ENCODE measurements at regions not wholly inside any gene's neighbourhood (a gene's known extent, or its start where the extent isn't known, plus 50 kb on each side); places are given as distances from the start of the nearest gene placed in this dataset.

DNA sequence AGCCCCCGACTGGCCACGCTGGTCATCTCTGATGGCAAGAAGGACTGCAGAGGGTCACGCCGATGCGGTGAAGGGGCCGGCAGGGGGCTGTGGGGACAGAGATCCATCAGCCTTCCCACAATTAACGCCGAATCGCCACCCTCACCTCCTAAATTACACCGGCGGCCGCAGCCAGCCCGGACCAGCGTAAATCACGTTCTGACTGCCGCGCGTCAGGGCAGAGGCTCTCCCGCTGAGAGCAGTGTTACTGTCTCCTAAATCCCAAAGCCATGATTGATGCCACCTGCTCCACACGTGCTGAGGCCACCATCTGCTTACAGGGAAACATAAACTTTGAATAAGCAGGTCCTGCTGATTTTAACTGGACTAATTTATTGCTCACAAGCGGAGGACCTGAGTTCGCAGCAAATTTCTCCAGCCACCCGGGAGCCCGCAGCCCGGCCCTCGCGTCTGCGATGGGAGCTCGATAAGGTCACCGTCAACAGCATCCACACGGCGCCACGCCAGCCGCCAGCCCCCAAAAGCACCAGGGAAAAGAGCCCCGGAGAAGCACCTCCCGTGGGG is 127.3 kb upstream of the NKX1-1 start:
- H3K27me3 ChIP-seq (ENCODE audit: low read length) = no peaks in the 10 kb centered on the region
- DNase-seq = no peak

DNA sequence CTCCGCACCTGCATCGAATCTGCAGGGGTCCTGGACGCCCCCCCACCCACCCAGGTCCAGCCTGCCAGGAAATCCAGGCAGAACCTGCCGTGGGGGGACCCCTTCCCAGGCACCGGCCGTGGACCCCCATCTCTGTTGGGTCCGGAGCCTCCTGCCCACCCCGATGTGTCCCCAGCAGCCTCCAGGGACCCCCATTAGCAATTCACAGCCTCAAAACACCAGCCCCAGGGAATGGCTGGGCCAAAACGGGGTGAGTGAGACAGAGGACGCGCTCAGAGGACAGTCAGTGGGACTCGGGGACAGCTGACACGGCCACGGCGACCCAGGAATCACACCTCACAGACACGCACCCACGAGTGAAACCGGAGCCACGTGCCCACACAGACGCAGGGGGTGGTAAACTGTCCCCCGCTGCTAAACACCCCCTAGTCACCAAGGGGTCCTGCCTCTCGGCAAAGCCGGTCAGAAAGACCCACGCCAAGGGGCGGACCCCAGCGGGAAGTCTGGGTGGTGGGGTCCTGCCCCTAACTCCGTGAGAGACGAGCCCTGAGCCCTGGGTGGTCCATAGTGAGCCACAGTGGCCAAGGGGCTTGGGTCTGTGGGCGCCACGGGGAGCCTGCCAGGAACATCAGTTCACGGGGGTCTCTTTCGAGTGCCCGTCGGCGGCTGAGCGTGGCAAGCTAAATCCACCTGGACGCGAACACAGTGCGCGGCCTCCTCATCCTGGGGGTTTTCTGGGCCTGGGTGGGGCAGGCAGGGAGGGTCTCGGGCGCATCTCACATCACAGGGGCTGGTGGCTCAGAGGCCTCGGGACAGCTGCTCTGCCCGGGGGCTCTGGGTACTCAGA is 126.5 kb upstream of the NKX1-1 start:
- Histone ChIP-seq H3K4me2 (ENCODE audit: low read depth, low read length, poor library complexity, severe bottlenecking) (no peak overlapping the region), H3K4me1 (ENCODE audit: low read length) (no peaks in the 10 kb centered on the region), H3K79me2 (ENCODE audit: low read length) (no peaks in the 10 kb centered on the region)

More for the DNA sequence above, 127.3 kb upstream of the NKX1-1 start:
- Histone ChIP-seq H4K20me1 (ENCODE audit: insufficient read depth, low read depth, low read length) (no peaks in the 10 kb centered on the region), H3K27ac (ENCODE audit: low read length) (no peak overlapping the region), H3K4me1 (ENCODE audit: low read length) (no peaks in the 10 kb centered on the region), H3K9me2 (replicated peaks; ENCODE audit: insufficient read depth, low read length) (no peaks in the 10 kb centered on the region), H3K9me3 (ENCODE audit: low read length) (no peaks in the 10 kb centered on the region), H2AFZ (ENCODE audit: low read length) (no peak overlapping the region), H3K79me2 (ENCODE audit: low read length) (no peaks in the 10 kb centered on the region), H3K36me3 (ENCODE audit: insufficient read depth, low read length) (no peaks in the 10 kb centered on the region), H3K9ac (ENCODE audit: low read length) (no peak overlapping the region), H3K4me2 (ENCODE audit: low read depth, low read length, poor library complexity, severe bottlenecking) (no peak overlapping the region), H3K4me3 (ENCODE audit: low read length) (no peak overlapping the region)

DNA sequence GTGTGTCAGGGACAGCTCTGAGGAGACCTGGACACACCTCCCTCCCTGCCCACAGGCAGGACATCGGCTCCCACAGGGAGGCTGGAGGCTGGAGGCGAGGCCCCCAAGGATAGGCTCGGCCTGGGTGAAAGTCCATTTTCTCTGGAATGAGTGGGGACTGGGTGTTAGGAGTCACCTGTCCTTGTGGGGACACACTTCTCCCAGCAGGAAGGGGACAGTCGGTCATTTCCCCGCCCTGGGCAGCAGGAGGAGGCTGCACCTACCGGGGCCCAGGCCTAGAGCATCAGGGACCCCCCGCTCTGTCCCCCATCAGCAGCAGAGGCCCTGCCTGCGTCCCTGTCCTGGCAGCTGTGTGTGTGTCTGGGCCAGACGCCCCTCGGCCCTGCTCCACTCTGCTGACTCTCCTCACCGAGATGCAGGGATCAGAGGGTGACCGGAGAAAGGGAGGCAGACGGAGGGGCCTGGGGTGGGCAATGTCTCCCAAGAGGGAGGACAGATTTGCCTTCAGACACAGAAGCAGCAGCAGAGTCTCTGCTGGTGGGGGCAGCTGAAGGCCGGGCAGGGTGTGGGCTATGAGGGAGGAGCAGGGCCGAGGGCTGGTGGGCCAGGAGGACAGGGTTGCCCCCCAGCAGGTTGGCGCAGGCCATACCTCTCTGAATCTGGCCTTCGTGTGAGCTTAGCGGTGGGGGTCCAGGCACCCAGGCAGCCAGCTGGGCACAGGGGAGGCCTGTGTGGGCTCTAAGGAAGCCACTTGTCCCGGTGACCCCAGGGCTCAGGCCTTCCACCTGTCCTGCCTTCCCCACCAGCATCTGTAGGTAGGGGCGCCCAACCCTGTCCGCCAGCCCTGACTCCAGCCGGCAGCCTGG is 125.7 kb upstream of the NKX1-1 start:
- Histone ChIP-seq H3K4me1 (ENCODE audit: low read length) (no peaks in the 10 kb centered on the region), H3K79me2 (ENCODE audit: low read length) (no peaks in the 10 kb centered on the region), H3K9ac (ENCODE audit: low read length) (no peak overlapping the region), H3K4me2 (ENCODE audit: low read depth, low read length, poor library complexity, severe bottlenecking) (no peak overlapping the region), H3K36me3 (ENCODE audit: insufficient read depth, low read length) (no peaks in the 10 kb centered on the region), H2AFZ (ENCODE audit: low read length) (no peak overlapping the region), H4K20me1 (ENCODE audit: insufficient read depth, low read depth, low read length) (no peaks in the 10 kb centered on the region), H3K27me3 (ENCODE audit: low read length) (no peaks in the 10 kb centered on the region), H3K4me3 (ENCODE audit: low read length) (no peak overlapping the region), H3K9me3 (ENCODE audit: low read length) (no peaks in the 10 kb centered on the region), H3K27ac (ENCODE audit: low read length) (no peak overlapping the region), H3K9me2 (replicated peaks; ENCODE audit: insufficient read depth, low read length) (no peaks in the 10 kb centered on the region)
- no peak for DNase-seq

More for the DNA sequence above, 126.5 kb upstream of the NKX1-1 start:
- Histone ChIP-seq H3K9me2 (replicated peaks; ENCODE audit: insufficient read depth, low read length) (no peaks in the 10 kb centered on the region), H3K27ac (ENCODE audit: low read length) (no peak overlapping the region), H3K36me3 (ENCODE audit: insufficient read depth, low read length) (no peaks in the 10 kb centered on the region), H2AFZ (ENCODE audit: low read length) (no peak overlapping the region), H3K9me3 (ENCODE audit: low read length) (no peaks in the 10 kb centered on the region), H3K4me3 (ENCODE audit: low read length) (no peak overlapping the region), H3K9ac (ENCODE audit: low read length) (no peak overlapping the region), H4K20me1 (ENCODE audit: insufficient read depth, low read depth, low read length) (no peaks in the 10 kb centered on the region), H3K27me3 (ENCODE audit: low read length) (no peaks in the 10 kb centered on the region)
- DNase-seq = no peak

DNA sequence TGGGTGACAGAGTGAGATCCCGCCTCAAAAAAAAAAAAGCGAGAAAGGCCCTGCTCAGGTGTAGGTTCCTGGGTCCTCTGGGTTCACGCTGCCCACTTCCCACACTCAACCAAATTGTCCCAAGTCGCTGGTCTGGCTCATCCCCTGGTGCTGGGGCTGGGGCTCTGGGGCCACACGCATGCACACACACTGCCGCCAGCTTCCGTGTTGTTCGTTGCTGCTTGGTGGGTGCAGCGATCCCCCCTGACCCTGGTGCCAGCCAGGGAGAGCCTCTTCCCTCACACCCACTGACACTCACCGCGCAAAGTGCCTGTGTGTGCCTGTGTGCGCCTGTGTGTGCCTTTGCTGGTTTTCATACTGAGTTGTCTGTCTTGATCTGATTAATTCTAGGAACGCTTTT is 124.1 kb upstream of the NKX1-1 start:
- no peaks in the 10 kb centered on the region for H3K9me3 ChIP-seq (ENCODE audit: low read length)
- no peaks in the 10 kb centered on the region for H3K9me2 ChIP-seq (replicated peaks; ENCODE audit: insufficient read depth, low read length)
- no peak overlapping the region for H3K27ac ChIP-seq (ENCODE audit: low read length)
- no peaks in the 10 kb centered on the region for H4K20me1 ChIP-seq (ENCODE audit: insufficient read depth, low read depth, low read length)
- H3K4me1 ChIP-seq (ENCODE audit: low read length) = no peaks in the 10 kb centered on the region
- no peaks in the 10 kb centered on the region for H3K27me3 ChIP-seq (ENCODE audit: low read length)
- H3K9ac ChIP-seq (ENCODE audit: low read length) = no peak overlapping the region
- no peak overlapping the region for H2AFZ ChIP-seq (ENCODE audit: low read length)
- no peaks in the 10 kb centered on the region for H3K79me2 ChIP-seq (ENCODE audit: low read length)
- no peaks in the 10 kb centered on the region for H3K36me3 ChIP-seq (ENCODE audit: insufficient read depth, low read length)
- no peak overlapping the region for H3K4me2 ChIP-seq (ENCODE audit: low read depth, low read length, poor library complexity, severe bottlenecking)
- DNase-seq = no peak
- no peak overlapping the region for H3K4me3 ChIP-seq (ENCODE audit: low read length)

DNA sequence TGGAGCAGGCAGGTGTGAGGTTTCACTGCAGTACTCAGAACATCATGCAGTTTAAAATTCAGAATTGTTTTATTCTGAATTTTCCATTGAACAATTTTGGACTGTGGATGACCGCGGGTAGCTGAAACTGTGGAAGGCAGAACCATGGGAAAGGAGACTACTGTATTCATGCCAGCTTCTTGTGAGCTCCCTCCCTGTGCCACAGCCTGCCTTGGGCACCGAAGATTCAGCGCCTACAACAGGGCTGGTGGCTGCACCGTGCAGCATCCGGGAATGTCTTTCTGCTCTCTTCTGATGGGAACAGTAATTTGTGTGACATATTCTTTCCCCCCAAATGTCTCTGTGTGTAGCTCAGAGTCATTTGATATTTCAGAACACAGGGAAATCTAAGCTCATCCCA is 118.5 kb upstream of the NKX1-1 start:
- H2AFZ ChIP-seq (ENCODE audit: low read length) = no peak overlapping the region
- H3K9ac ChIP-seq (ENCODE audit: low read length) = no peak overlapping the region
- H3K27ac ChIP-seq (ENCODE audit: low read length) = no peak overlapping the region
- no peaks in the 10 kb centered on the region for H3K4me1 ChIP-seq (ENCODE audit: low read length)
- no peaks in the 10 kb centered on the region for H3K79me2 ChIP-seq (ENCODE audit: low read length)
- no peak overlapping the region for H3K4me3 ChIP-seq (ENCODE audit: low read length)
- H4K20me1 ChIP-seq (ENCODE audit: insufficient read depth, low read depth, low read length) = no peaks in the 10 kb centered on the region
- H3K9me2 ChIP-seq (replicated peaks; ENCODE audit: insufficient read depth, low read length) = no peaks in the 10 kb centered on the region
- no peak overlapping the region for H3K4me2 ChIP-seq (ENCODE audit: low read depth, low read length, poor library complexity, severe bottlenecking)
- no peak for DNase-seq
- no peaks in the 10 kb centered on the region for H3K9me3 ChIP-seq (ENCODE audit: low read length)
- no peaks in the 10 kb centered on the region for H3K36me3 ChIP-seq (ENCODE audit: insufficient read depth, low read length)
- H3K27me3 ChIP-seq (ENCODE audit: low read length) = no peaks in the 10 kb centered on the region

DNA sequence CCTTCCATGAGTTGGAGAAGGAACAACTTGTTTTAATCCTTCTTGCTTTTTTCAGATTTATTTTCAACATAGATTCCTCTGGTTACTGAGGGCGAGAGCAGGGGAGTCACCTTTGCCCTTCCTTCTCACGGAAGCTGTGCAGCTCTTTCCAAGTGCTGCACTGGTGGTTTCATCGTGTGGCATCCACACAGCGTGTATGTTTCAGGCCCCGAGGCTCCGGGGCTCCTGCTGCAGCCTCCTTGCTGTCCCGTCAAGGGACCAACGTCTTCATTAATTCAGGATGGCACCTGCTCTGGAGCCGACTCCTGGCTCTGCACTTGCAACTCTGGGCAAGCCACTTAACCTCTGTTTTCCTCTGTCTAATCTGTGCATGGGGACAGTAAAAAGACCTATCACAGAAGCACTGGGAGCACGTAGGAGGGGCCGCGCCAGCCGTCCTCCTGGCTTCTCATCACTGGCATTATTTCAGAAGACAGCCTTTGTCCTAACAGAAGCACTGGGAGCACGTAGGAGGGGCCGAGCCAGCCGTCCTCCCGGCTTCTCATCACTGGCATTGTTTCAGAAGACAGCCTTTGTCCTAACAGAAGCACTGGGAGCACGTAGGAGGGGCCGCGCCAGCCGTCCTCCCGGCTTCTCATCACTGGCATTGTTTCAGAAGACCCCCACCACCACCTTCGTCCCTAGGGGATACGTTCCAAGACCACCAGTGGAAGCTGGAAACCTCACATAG is 117.8 kb upstream of the NKX1-1 start:
- no peak overlapping the region for H3K9ac ChIP-seq (ENCODE audit: low read length)
- no peaks in the 10 kb centered on the region for H3K9me3 ChIP-seq (ENCODE audit: low read length)
- no peak overlapping the region for H2AFZ ChIP-seq (ENCODE audit: low read length)
- H3K27ac ChIP-seq (ENCODE audit: low read length) = no peak overlapping the region
- H4K20me1 ChIP-seq (ENCODE audit: insufficient read depth, low read depth, low read length) = no peaks in the 10 kb centered on the region
- H3K79me2 ChIP-seq (ENCODE audit: low read length) = no peaks in the 10 kb centered on the region
- H3K9me2 ChIP-seq (replicated peaks; ENCODE audit: insufficient read depth, low read length) = no peaks in the 10 kb centered on the region
- no peaks in the 10 kb centered on the region for H3K36me3 ChIP-seq (ENCODE audit: insufficient read depth, low read length)
- H3K4me1 ChIP-seq (ENCODE audit: low read length) = no peaks in the 10 kb centered on the region
- no peak for DNase-seq
- H3K4me2 ChIP-seq (ENCODE audit: low read depth, low read length, poor library complexity, severe bottlenecking) = no peak overlapping the region
- H3K27me3 ChIP-seq (ENCODE audit: low read length) = no peaks in the 10 kb centered on the region
- H3K4me3 ChIP-seq (ENCODE audit: low read length) = no peak overlapping the region

DNA sequence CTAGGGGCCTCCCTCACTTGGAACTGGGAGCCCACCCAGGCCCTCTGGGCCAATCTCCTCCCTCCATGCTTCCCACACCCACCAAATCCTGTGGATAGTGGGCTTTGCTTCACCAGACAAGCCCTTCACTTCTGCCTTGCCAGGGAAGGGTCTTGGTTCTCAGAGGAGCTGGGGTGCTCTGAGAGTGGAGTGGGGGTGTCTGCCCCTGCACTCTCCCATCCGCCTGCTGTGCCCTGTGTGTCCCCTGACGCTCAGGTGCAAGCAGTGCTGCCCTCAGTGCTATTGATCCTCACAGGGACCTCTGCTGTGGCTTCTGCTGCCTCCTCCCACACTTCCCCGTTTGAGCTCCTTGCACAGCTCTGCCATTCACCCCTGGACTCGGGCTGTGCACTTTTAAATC is 117.3 kb upstream of the NKX1-1 start:
- H3K79me2 ChIP-seq (ENCODE audit: low read length) = no peaks in the 10 kb centered on the region
- no peaks in the 10 kb centered on the region for H3K9me3 ChIP-seq (ENCODE audit: low read length)
- H3K4me1 ChIP-seq (ENCODE audit: low read length) = no peaks in the 10 kb centered on the region
- H3K36me3 ChIP-seq (ENCODE audit: insufficient read depth, low read length) = no peaks in the 10 kb centered on the region
- no peak overlapping the region for H3K4me2 ChIP-seq (ENCODE audit: low read depth, low read length, poor library complexity, severe bottlenecking)
- H3K27me3 ChIP-seq (ENCODE audit: low read length) = no peaks in the 10 kb centered on the region
- H3K27ac ChIP-seq (ENCODE audit: low read length) = no peak overlapping the region
- no peak overlapping the region for H3K9ac ChIP-seq (ENCODE audit: low read length)
- no peaks in the 10 kb centered on the region for H3K9me2 ChIP-seq (replicated peaks; ENCODE audit: insufficient read depth, low read length)
- H2AFZ ChIP-seq (ENCODE audit: low read length) = no peak overlapping the region
- no peaks in the 10 kb centered on the region for H4K20me1 ChIP-seq (ENCODE audit: insufficient read depth, low read depth, low read length)
- H3K4me3 ChIP-seq (ENCODE audit: low read length) = no peak overlapping the region
- DNase-seq = no peak

DNA sequence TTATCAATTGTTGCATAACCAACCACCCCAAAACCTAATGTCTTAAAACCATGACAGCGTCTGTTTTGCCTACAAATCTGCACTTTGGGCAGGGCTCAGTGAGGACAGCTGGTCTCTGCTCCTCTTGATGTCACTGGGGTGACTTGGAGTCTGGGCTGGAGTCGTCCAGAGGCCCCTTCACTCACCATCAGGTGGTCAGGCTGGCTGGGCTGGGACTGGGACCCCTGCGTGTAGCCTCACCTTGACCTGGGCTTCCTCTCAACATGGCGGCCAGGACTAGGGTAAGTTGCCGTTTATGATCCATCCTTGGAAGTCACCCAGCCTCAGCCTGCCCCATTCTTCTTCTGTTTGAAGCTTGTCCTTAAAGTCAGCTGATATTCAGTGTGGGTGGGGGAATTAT is 116.8 kb upstream of the NKX1-1 start:
- Histone ChIP-seq H3K9me2 (replicated peaks; ENCODE audit: insufficient read depth, low read length) (no peaks in the 10 kb centered on the region), H3K4me1 (ENCODE audit: low read length) (no peaks in the 10 kb centered on the region), H3K9me3 (ENCODE audit: low read length) (no peaks in the 10 kb centered on the region), H3K27ac (ENCODE audit: low read length) (no peak overlapping the region), H4K20me1 (ENCODE audit: insufficient read depth, low read depth, low read length) (no peaks in the 10 kb centered on the region), H3K79me2 (ENCODE audit: low read length) (no peaks in the 10 kb centered on the region), H3K4me2 (ENCODE audit: low read depth, low read length, poor library complexity, severe bottlenecking) (no peak overlapping the region), H3K4me3 (ENCODE audit: low read length) (no peak overlapping the region), H2AFZ (ENCODE audit: low read length) (no peak overlapping the region), H3K36me3 (ENCODE audit: insufficient read depth, low read length) (no peaks in the 10 kb centered on the region), H3K27me3 (ENCODE audit: low read length) (no peaks in the 10 kb centered on the region), H3K9ac (ENCODE audit: low read length) (no peak overlapping the region)
- DNase-seq = no peak

All from Karpas-422 (cell line).